Common myeloid progenitor, CD34-positive (primary cell): ENCODE measurements at regions not wholly inside any gene's neighbourhood (a gene's known extent, or its start where the extent isn't known, plus 50 kb on each side); places are given as distances from the start of the nearest gene placed in this dataset.

Experiments
- CTCF ChIA-PET: fragments of 350-600 bp; sonication (Branson Sonifier 250); formaldehyde crosslinking; loops from one replicate; lab custom pipeline; 2021; ENCODE audit warnings: antibody characterized with exemption; lab: Charles Lee
- POLR2A ChIA-PET: fragments of 350-600 bp; sonication (Branson Sonifier 250); formaldehyde crosslinking; loops from one replicate; lab custom pipeline; 2021; ENCODE audit warnings: antibody characterized with exemption; lab: Charles Lee
- DNase-seq, 3 donors: peaks; one replicate each; pipeline versions ENCODE4 v3.0.0 to v3.0.0-alpha.2; 2013
- H3K27ac ChIP-seq, 2 experiments: 1 replicate in 1 of 2; 2 replicates in 1 of 2; pipeline ENCODE4 v1.7.0; 2013; ENCODE audit warnings: inconsistent platforms in 2 of 2, low read length in 2 of 2, mild to moderate bottlenecking in 2 of 2, low read depth in 1 of 2, moderate library complexity in 1 of 2; ENCODE audit not compliant: severe bottlenecking in 2 of 2, insufficient read depth in 1 of 2, poor library complexity in 1 of 2
- H3K27me3 ChIP-seq, 5 experiments: replicated peaks in 2 of 5; 1 replicate in 3 of 5; 2 replicates in 2 of 5; pipeline versions ENCODE4 v1.6.1 to v1.7.0; 2013; ENCODE audit warnings: low read length in 4 of 5, mild to moderate bottlenecking in 2 of 5, moderate library complexity in 2 of 5, inconsistent platforms in 1 of 5; ENCODE audit not compliant: insufficient read depth in 5 of 5, control insufficient read depth in 4 of 5
- H3K36me3 ChIP-seq, 4 experiments: 1 replicate in 2 of 4; 2 replicates in 2 of 4; pipeline versions ENCODE4 v1.6.1 to v1.7.0; 2013; ENCODE audit warnings: low read length in 3 of 4, control low read depth in 1 of 4, mild to moderate bottlenecking in 1 of 4; ENCODE audit not compliant: control insufficient read depth in 4 of 4, insufficient read depth in 4 of 4
- H3K4me1 ChIP-seq, 4 experiments: 1 replicate in 3 of 4; 2 replicates in 1 of 4; pipeline versions ENCODE4 v1.6.1 to v1.7.1; 2013; ENCODE audit warnings: low read length in 3 of 4, mild to moderate bottlenecking in 3 of 4, control low read depth in 1 of 4, inconsistent platforms in 1 of 4, moderate library complexity in 1 of 4; ENCODE audit not compliant: control insufficient read depth in 4 of 4, insufficient read depth in 4 of 4; ENCODE audit errors: control extremely low read depth in 1 of 4
- H3K4me3 ChIP-seq, 7 experiments: 1 replicate in 4 of 7; 2 replicates in 3 of 7; pipeline versions ENCODE4 v1.5.1 to v1.7.0; 2013; ENCODE audit warnings: mild to moderate bottlenecking in 7 of 7, low read length in 6 of 7, moderate library complexity in 6 of 7, inconsistent platforms in 2 of 7, low read depth in 2 of 7, control low read depth in 1 of 7; ENCODE audit not compliant: insufficient read depth in 4 of 7, control insufficient read depth in 1 of 7; ENCODE audit errors: extremely low read depth in 1 of 7
- H3K9me3 ChIP-seq, 5 experiments: 1 replicate in 4 of 5; 2 replicates in 1 of 5; pipeline versions ENCODE4 v1.6.1 to v1.7.1; 2013; ENCODE audit warnings: low read length in 4 of 5, mild to moderate bottlenecking in 2 of 5, inconsistent platforms in 1 of 5, low read depth in 1 of 5, moderate library complexity in 1 of 5; ENCODE audit not compliant: control insufficient read depth in 4 of 5, insufficient read depth in 2 of 5; ENCODE audit errors: control extremely low read depth in 1 of 5
- WGBS: methylation state at CpG from one replicate; pipeline ENCODE4 v1.1.5; 2013; ENCODE audit not compliant: insufficient coverage; 5-methylcytosine and 5-hydroxymethylcytosine counted together

GRCh38 chr1:184300446-184300845, 86.4 kb upstream of the C1orf21 start:
- Histone ChIP-seq H3K9me3 (peaks cover 0 to 16% (median 0%) of the 10 kb centered on the region in 5 experiments), H3K4me3 (no peak overlapping the region), H3K27ac (no peak overlapping the region), H3K27me3 (no peaks in the 10 kb centered on the region), H3K36me3 (no peaks in the 10 kb centered on the region), H3K4me1 (peaks cover 3 to 40% (median 22%) of the 10 kb centered on the region in 4 experiments)
- ChIA-PET POLR2A (no interaction called here), CTCF (interaction anchor here (0.6 kb wide), 1 partner anchor 152 kb away, joined by 3 read pairs; no protein-coding TSS in a partner anchor)
- WGBS, result 49% methylated on average over 4 of the region's 4 CpGs
- peak in 1 of 3 donors; percentile 8 for DNase-seq

- 100% methylated on average over 1 of the region's 1 CpG for WGBS
- Histone ChIP-seq H3K4me3 (no peak overlapping the region), H3K36me3 (no peaks in the 10 kb centered on the region), H3K27me3 (no peaks in the 10 kb centered on the region), H3K9me3 (peaks cover 0 to 21% (median 0%) of the 10 kb centered on the region in 5 experiments), H3K4me1 (peaks cover 3 to 34% (median 18%) of the 10 kb centered on the region in 4 experiments), H3K27ac (no peak overlapping the region)
- CTCF ChIA-PET, result no interaction called here
- DNase-seq, result no peak
- POLR2A ChIA-PET, result no interaction called here
Observed at GRCh38 chr1:184301227-184301626, 85.6 kb upstream of the C1orf21 start.

- CTCF ChIA-PET, result no interaction called here
Observed at GRCh38 chr1:184302346-184302745, 84.5 kb upstream of the C1orf21 start.

GRCh38 chr1:184310157-184310819, 76.5 kb upstream of the C1orf21 start:
- Histone ChIP-seq H3K4me3 (no peak overlapping the region), H3K27me3 (no peaks in the 10 kb centered on the region), H3K36me3 (no peaks in the 10 kb centered on the region), H3K9me3 (peaks cover 0 to 14% (median 0%) of the 10 kb centered on the region in 5 experiments), H3K4me1 (no peaks in the 10 kb centered on the region), H3K27ac (no peak overlapping the region)
- 100% methylated on average over 1 of the region's 1 CpG for WGBS
- POLR2A ChIA-PET, result no interaction called here
- no peak for DNase-seq
- CTCF ChIA-PET, result interaction anchor here (0.8 kb wide), 1 partner anchor 13 kb away, joined by 3 read pairs; no protein-coding TSS in a partner anchor

More at GRCh38 chr1:184302346-184302745, 84.5 kb upstream of the C1orf21 start:
- DNase-seq, result no peak
- no peaks in the 10 kb centered on the region for H3K36me3 ChIP-seq
- H3K4me3 ChIP-seq, result no peak overlapping the region
- peaks cover 0 to 24% (median 8%) of the 10 kb centered on the region in 4 experiments for H3K4me1 ChIP-seq
- POLR2A ChIA-PET, result no interaction called here
- 60% methylated on average over 1 of the region's 3 CpGs for WGBS
- peaks cover 0 to 27% (median 0%) of the 10 kb centered on the region in 5 experiments for H3K9me3 ChIP-seq
- H3K27me3 ChIP-seq, result no peaks in the 10 kb centered on the region
- no peak overlapping the region for H3K27ac ChIP-seq

- H3K4me1 ChIP-seq, result no peaks in the 10 kb centered on the region
- H3K27me3 ChIP-seq, result no peaks in the 10 kb centered on the region
- CTCF ChIA-PET, result no interaction called here
- no peaks in the 10 kb centered on the region for H3K36me3 ChIP-seq
- no peak for DNase-seq
- H3K27ac ChIP-seq, result no peak overlapping the region
- H3K9me3 ChIP-seq, result peaks cover 0 to 9% (median 0%) of the 10 kb centered on the region in 5 experiments
- 87% methylated on average over 2 of the region's 2 CpGs for WGBS
- POLR2A ChIA-PET, result no interaction called here
- H3K4me3 ChIP-seq, result no peak overlapping the region
Observed at GRCh38 chr1:184311580-184311979, 75.2 kb upstream of the C1orf21 start.

GRCh38 chr1:184315254-184315653, 71.6 kb upstream of the C1orf21 start:
- H3K27me3 ChIP-seq, result no peaks in the 10 kb centered on the region
- H3K36me3 ChIP-seq, result no peaks in the 10 kb centered on the region
- DNase-seq, result no peak
- WGBS, result 78% methylated on average over 1 of the region's 2 CpGs
- no peaks in the 10 kb centered on the region for H3K9me3 ChIP-seq
- no peaks in the 10 kb centered on the region for H3K4me1 ChIP-seq
- H3K4me3 ChIP-seq, result no peak overlapping the region
- POLR2A ChIA-PET, result no interaction called here
- CTCF ChIA-PET, result no interaction called here
- no peak overlapping the region for H3K27ac ChIP-seq

- Histone ChIP-seq H3K36me3 (no peaks in the 10 kb centered on the region), H3K4me1 (no peaks in the 10 kb centered on the region), H3K4me3 (no peak overlapping the region), H3K27me3 (no peaks in the 10 kb centered on the region), H3K27ac (no peak overlapping the region), H3K9me3 (no peaks in the 10 kb centered on the region)
- POLR2A ChIA-PET, result no interaction called here
- DNase-seq, result no peak
- CTCF ChIA-PET, result no interaction called here
- WGBS, result 100% methylated on average over 3 of the region's 3 CpGs
Observed at GRCh38 chr1:184319879-184320278, 67.0 kb upstream of the C1orf21 start.
